Erythroblast (primary cell): ENCODE measurements at regions not wholly inside any gene's neighbourhood (a gene's known extent, or its start where the extent isn't known, plus 50 kb on each side); places are given as distances from the start of the nearest gene placed in this dataset.

Experiments
- GATA1 ChIP-seq: IDR thresholded peaks from 2 replicates; pipeline ENCODE4 v1.6.1; 2011; ENCODE audit warnings: low read depth, mild to moderate bottlenecking, control low read depth, low read length, moderate library complexity
- POLR2A ChIP-seq: IDR thresholded peaks from 2 replicates; pipeline ENCODE4 v1.6.1; 2011; ENCODE audit warnings: mild to moderate bottlenecking, low read length

DNA sequence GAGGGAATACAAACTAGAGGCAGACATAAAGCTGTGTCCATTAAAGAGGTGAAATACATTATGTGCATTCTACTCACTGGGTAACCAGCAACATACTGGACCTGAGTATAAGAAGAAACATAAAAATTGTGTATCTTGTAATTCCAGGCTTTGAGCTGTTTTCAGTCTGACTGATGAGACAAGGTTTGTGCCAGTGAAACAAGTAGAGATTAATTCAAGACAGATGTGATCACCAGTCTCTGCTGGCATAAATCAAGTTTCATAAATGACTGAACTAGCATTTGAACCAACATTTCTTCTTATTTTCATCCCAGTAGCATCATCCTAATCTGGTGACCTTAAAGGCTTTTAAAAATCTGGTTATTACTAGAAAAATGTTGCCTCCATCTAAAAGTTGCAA lies 108.8 kb upstream of the RPL38 start:
- TF ChIP-seq POLR2A (no peak), GATA1 (no peak)
